ENCODE measurements at regions not wholly inside any gene's neighbourhood (a gene's known extent, or its start where the extent isn't known, plus 50 kb on each side); places are given as distances from the start of the nearest gene placed in this dataset.

- TF ChIP-seq CTCF (IDR thresholded peaks at IDR 0.05) (no peak), POLR2A (IDR thresholded peaks at IDR 0.05) (no peak)
These were observed 677.8 kb upstream of the ROBO1 start for GRCh38 chr3:80445641-80446040.

Measured in esophagus squamous epithelium (tissue), 4 donors.